ENCODE measurements at regions not wholly inside any gene's neighbourhood (a gene's known extent, or its start where the extent isn't known, plus 50 kb on each side); places are given as distances from the start of the nearest gene placed in this dataset.

DNA sequence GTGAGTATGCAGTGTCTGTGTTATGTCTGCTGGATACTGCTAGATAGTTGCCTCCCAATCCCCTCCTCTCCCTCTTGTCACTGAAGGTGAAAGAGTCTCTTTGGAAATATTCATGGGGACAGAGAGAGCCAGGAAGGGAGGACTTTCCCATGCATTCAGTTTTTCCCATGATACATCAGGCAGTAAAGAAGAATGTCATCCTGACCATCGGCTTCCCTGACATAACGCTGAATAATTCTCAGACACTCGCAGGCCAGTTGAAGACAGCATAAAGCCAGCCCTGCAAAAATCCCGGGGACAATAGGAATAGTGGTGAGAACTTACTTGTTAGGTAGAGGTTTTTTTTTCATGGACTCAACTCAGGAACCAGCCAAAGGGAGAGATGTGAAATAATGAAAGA, 58.1 kb downstream of the KLF4 start:
- no peak for DNase-seq (ENCODE audit: low read depth in 3 of 3)

DNA sequence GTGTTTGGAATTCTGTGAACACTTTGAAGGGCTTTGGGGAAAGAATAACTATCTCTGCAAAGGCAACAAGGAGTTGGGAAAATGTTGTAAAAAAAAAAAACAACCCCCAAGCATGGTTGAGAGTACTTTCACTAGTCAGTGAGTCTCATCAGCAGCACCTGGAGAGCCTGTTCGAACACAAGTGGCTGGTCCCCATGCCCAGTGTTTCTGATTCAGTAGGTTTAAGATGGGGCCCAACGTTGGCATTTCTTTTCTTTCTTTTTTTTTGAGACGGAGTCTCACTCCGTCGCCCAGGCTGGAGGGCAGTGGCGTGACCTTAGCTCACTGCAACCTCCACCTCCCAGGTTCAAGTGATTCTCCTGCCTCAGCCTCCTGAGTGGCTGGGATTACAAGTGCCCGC, 59.5 kb downstream of the KLF4 start:
- DNase-seq (ENCODE audit: low read depth in 3 of 3): no peak

DNA sequence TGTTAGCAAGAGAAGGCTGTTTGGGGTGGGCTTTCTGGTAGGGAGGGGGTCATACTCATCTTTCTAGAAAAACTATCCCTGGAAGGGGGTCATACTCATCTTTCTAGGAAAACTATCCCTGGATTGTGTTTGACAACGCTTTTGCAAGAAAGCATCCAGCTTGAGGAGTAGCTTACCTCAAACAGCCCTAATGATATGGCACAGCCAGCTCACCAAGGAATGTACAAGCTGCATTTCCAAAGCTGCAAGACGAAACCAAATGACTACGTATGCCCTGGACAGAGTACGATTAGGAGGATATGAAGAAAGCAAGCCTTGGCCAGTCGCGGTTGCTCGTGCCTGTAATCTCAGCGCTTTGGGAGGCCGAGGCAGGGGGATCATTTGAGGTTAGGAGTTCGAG, 63.4 kb downstream of the KLF4 start:
- DNase-seq (ENCODE audit: low read depth in 3 of 3): no peak

DNA sequence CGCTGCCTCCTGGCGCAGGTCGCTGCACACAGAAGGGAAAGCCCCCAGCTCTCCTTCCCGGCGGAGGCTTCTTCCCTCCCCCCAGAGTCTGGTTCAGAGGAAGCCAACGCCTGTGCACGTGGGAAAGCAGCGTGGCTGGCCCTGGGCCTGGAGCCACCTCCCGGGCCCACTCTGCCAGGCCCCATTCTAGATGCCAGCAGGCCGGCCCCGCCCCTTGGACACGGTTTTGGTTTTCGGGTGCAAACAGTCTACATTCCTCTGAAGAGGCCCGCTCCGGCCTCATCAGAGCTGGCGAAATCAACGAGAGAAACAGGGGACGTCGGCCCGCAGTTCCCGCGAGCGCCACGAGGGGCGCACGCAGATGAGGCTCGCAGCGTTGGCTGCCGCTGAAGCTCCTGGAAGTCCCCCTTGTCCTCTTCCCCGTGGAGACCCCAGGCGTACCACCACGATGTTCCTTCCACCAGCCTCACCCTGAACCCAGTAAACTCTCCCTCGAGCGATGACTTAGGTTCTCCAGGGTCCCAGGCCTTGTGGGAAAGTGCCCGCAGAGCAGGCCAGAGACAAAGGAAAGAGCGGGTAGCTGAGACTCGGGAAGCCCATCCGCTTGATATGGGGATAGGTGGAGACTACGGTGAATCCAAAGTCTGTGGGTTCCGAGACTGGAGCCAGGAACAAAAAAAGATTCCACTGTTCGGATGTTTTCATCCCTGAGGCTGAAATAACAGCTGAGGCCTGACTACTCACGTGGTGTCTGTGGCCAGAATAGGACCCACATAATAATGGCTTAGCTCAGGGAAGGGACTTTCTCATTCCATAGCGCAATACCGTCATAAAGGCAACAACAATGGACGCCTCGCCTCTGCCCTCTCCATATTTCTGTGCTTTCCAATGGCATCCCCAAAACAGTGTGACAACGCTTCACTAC, 64.2 kb downstream of the KLF4 start:
- DNase-seq (ENCODE audit: low read depth in 3 of 3): peak; percentile 15 to 57 (median 40)

GRCh38 chr9:107423540-107423939, 66.0 kb downstream of the KLF4 start:
- DNase-seq (ENCODE audit: low read depth in 3 of 3): no peak

GRCh38 chr9:107422189-107423185, 67.1 kb downstream of the KLF4 start:
- DNase-seq (ENCODE audit: low read depth in 3 of 3): peak in 1 of 3 experiments; percentile 34

- DNase-seq (ENCODE audit: low read depth in 3 of 3): no peak
Measured at GRCh38 chr9:107410420-107410819, 79.1 kb downstream of the KLF4 start.

DNA sequence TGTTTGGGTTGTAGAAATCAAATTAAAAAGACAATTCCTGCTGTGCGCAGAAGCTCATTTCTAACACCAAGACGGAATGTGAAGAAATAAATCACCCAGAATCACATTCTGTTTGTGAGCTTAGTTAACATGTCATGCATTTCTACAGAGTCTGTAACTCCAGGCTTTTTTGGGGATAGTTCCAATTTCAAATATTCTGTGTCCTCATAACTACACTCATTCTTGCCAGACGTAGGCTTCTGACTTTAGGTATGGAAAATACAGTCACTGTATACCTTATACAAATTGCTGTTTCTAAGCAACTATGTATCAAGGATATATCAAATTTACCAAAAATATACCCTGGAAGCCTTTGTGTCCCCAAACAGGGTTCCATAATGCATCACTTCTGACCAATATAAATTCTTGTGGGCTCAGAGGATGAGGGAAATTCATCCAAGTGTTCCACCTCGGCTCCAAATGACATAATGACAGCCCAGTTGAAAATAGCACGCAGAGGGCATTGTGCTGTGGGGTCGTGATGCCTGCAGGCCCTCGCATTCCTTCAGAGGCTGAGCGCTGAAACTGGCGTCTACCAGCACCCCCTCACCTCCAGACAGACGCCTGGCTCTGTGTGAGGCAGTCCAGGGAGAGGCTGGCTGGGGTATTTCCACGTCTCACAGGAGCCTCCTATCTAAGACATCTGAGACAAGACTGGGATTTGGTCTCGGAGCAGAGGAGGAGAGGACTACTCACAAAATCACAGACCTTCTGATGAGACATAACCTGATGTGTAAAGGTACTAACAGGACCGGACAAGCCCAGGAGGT, 79.8 kb downstream of the KLF4 start:
- no peak for DNase-seq (ENCODE audit: low read depth in 3 of 3)

DNA sequence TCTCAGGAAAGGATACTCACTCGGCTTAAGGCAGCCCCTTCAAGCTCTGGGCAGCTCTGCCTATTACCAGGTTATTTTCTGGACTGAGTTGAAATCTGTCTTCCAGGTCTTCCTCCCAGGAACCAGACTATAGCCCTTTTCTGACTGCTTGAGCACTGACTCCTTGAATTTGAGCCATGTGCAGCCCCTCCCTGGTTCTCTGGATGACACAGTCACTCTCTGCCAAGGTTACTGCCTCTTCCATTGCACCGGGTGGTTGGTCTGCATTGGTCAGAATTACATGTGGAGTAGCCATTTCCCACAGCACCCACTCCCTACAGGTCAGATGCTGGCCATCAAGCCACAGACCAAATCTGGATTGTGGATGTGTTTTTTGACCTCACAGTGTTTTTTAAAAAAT, 81.9 kb downstream of the KLF4 start:
- no peak for DNase-seq (ENCODE audit: low read depth in 3 of 3)

DNA sequence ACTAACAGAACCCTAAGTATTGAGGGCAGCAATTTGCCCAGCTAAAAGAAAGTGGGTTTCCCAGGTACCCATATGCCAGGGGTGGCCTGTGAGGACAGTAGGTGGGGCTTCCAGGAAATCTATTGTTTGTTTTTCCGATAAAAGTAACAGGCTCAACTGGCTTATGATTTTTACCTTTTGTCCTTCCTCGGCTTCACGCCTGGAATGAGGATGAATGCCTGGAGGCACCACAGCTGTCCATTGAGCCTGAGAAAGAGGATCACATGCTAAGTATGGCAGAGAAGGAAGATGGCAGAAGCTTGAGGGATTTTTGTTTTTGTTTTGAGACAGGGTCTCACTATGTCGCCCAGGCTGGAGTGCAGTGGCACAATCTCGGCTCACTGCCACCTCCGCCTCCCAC, 84.1 kb downstream of the KLF4 start:
- DNase-seq (ENCODE audit: low read depth in 3 of 3): no peak

DNA sequence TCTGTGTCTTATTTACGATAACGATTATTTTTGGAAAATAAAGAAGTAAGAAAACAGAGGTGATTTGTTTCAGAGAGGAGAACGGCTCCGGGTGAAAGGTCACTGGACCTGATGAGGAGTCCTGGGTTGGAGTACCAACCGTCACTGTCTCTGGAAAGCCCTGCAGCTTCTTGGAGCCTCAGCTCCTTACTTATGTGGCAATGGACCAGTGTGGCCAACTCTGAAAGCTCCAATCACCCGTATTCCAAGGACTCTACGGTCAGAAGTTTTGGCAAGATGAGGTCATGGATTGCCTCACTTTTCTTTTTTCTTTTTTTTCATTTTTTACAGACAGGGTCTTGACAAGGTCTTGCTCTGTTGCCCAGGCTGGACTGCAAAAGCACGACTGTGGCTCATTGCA, 84.8 kb downstream of the KLF4 start:
- no peak for DNase-seq (ENCODE audit: low read depth in 3 of 3)

DNA sequence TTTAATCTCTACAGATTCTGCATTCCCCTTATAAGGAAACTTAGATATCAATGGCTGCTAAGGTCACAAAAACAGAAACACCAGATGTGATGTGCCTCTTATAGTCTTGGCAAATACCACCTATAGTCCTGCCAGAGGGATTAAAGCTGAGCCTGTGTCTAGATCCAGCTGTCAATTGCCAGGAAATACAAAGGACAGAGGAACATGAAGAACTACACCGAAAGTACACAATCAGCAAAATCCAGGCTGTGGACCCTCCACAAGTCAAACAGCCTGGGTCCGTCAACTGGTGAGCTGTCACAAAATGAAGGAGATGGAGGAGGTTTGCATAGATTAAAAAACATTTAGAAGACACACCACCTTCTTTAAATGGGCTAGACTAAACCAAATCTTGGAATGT, 85.4 kb downstream of the KLF4 start:
- DNase-seq (ENCODE audit: low read depth in 3 of 3): no peak

- no peak for DNase-seq (ENCODE audit: low read depth in 3 of 3)
Measured at GRCh38 chr9:107397076-107398044, 92.2 kb downstream of the KLF4 start.

DNA sequence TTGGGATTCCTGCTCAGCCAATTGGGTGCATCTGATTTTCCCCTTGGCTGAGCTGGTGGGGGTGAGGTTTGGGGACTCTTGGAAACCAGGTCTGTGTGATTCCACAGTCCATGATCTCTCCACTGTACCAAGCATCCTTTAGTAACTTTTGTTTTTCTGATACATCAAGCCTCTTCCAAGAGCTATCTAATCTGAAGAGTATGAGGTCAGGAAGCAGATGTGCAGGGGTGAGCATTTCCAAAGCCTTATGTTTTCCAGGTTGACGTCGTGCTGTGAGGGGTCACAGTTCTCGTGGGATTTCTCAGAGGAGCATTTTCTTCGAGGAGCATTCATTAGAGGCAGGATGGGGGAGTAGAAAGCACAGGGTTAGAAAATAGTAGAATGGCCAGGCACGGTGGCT, 95.3 kb downstream of the KLF4 start:
- DNase-seq (ENCODE audit: low read depth in 3 of 3): no peak

- DNase-seq (ENCODE audit: low read depth in 3 of 3): no peak
Measured at GRCh38 chr9:107390778-107391177, 98.8 kb downstream of the KLF4 start.

DNA sequence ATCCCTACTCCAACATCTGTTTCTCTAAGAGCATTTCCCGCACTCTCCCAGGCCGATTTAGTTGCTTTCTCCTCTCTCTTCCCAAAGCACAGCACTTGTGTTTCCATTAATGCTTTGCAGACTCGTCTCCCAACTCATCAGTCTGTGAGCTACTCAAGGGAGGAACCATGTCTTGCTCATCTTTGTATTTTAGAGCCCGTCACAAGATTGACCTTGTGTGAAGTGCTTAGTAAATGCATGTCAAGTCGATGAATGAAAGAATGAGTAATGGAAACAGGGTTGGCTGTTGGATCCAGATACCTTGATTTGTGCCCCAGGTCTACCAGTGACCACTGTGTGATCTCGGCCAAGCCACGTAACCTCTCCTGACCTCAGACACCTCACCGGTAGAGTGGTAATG, 99.3 kb downstream of the KLF4 start:
- no peak for DNase-seq (ENCODE audit: low read depth in 3 of 3)

DNA sequence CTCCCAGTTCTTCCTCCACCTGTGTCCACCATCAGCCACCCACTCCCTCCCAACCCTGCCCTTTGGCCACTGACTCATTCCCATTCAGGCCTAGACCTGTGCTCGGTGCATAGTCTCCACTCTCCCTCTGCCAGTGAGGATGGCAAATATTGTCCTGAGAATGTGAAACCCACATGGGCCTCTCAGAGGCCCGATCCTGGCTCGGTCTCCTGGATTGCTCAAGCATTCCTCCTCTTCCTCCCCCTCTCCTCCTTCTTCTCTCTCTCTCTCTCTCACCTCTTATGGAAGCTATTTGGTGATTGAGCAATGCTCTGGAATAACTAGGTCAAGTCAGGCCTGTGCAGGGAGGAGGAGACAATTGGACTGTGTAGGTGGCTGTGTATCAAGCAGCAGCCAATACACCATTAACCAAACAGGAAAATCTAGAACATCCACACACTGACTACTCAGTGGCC, 99.9 kb downstream of the KLF4 start:
- no peak for DNase-seq (ENCODE audit: low read depth in 3 of 3)

DNA sequence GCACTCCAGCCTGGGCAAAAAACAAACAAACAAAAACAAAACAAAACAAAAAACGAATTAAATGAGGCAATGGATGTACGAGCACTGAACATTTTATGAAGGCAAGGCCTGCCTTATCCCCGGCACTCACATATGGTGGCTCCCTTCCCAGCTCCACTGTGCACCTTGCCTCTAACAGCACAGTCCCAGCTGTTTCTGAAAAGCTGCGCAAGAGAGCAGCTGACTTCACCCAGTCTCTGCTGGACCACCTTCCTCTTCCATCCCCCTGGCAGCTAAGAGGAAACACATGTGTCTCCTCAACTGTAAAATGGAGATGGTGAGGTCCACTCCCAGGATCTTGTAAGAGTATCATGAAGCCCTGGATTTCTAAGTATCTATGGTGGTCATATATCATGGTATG, 100.7 kb downstream of the KLF4 start:
- no peak for DNase-seq (ENCODE audit: low read depth in 3 of 3)

DNA sequence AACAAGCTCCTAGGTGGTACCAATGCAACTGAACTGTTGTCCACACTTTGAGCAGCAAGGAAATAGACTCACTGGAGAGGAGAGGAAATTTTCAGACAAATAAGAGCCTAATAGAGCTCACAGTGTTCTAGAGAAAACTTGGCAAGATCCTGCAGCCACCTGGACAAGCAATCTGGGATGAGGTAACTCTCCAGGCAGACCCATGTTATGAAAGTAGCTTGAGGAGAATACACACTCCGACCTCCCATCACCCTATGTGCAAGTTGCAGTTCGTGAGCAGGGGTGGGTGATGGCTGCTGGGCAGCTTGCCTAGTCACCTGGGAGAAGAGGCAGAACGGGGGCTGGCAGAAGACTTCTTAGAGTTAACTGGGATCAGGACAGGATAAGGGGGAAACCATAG, 102.2 kb downstream of the KLF4 start:
- DNase-seq (ENCODE audit: low read depth in 3 of 3): no peak

DNA sequence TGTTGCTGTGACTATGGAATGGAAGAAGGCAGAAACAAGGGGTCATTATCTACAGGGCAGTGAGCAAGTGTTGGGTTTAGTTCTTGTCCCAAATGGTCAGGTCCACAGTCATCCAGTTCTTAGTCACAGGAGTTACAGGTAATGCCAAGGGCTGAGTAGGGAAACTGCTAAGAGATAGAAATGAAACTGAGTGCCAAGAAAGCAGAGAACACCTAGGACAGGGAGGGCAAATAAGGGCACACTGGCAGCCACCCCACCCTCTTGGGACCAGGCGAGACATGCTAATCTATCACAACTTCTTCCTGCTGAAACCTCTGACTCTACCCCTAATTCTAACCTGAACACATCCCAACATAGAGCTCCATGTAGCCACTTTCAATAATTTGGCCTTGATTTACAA, 103.2 kb downstream of the KLF4 start:
- DNase-seq (ENCODE audit: low read depth in 3 of 3): no peak
